ENCODE measurements at regions not wholly inside any gene's neighbourhood (a gene's known extent, or its start where the extent isn't known, plus 50 kb on each side); places are given as distances from the start of the nearest gene placed in this dataset.

GRCh38 chr5:107282061-107282460, 388.7 kb downstream of the EFNA5 start:
- H3K4me1 Mint-ChIP-seq: peaks cover 2 to 5% of the 10 kb centered on the region in 2 experiments; a peak in 3 of 4 replicates

More at GRCh38 chr5:107282061-107282460, 388.7 kb downstream of the EFNA5 start:
- no peak overlapping the region for H3K23ac ChIP-seq (ENCODE audit: insufficient read length, low read depth, low read length)
- H2BK20ac ChIP-seq (ENCODE audit: low read depth, low read length, poor library complexity, severe bottlenecking): no peak overlapping the region
- H3T11ph ChIP-seq (ENCODE audit: low read length): no peak overlapping the region
- no peak overlapping the region for H3K4me2 ChIP-seq (ENCODE audit: insufficient read depth, insufficient read length, low read length)
- no peaks in the 10 kb centered on the region for H3K79me1 ChIP-seq (ENCODE audit: insufficient read depth, low read depth, low read length, poor library complexity, severe bottlenecking)
- H4K5ac ChIP-seq (ENCODE audit: insufficient read length, low read depth, low read length): no peak overlapping the region
- no peak overlapping the region for H2BK15ac ChIP-seq (ENCODE audit: low read depth, low read length)
- H4K8ac ChIP-seq (replicated peaks; ENCODE audit: insufficient read length, low read depth, low read length): no peak overlapping the region
- H3K27me3 ChIP-seq (ENCODE audit: insufficient read depth, low read length): no peaks in the 10 kb centered on the region
- H3K9ac ChIP-seq (ENCODE audit: extremely low read depth, insufficient read length, low read length): no peak overlapping the region
- no peak overlapping the region for H3K4ac ChIP-seq (ENCODE audit: low read depth, low read length)
- H3K14ac ChIP-seq (ENCODE audit: insufficient read depth, low read length): no peak overlapping the region
- Mint-ChIP-seq H3K36me3 (ENCODE audit: insufficient read depth in 1 of 3, low read depth in 3 of 3) (no peaks in the 10 kb centered on the region), H3K4me3 (no peak overlapping the region), H3K27ac (no peak overlapping the region), H3K27me3 (ENCODE audit: low read depth) (no peaks in the 10 kb centered on the region), H3K9me3 (no peaks in the 10 kb centered on the region)
- H3K18ac ChIP-seq (ENCODE audit: insufficient read length, low read depth, low read length): no peak overlapping the region
- no peaks in the 10 kb centered on the region for H3K23me2 ChIP-seq (ENCODE audit: insufficient read length, low read depth, low read length, poor library complexity, severe bottlenecking)
- no peak overlapping the region for H2BK5ac ChIP-seq (ENCODE audit: insufficient read length, low read length)
- H2BK120ac ChIP-seq (ENCODE audit: low read depth, low read length, poor library complexity, severe bottlenecking): no peak overlapping the region
- H4K91ac ChIP-seq (ENCODE audit: insufficient read length, low read depth, low read length): no peak overlapping the region
- H4K20me1 ChIP-seq (ENCODE audit: control insufficient read depth, insufficient read depth, insufficient read length): no peaks in the 10 kb centered on the region
- no peak overlapping the region for H3K27ac ChIP-seq (ENCODE audit: insufficient read length, low read depth, low read length)
- no peak for TF ChIP-seq CTCF (conservative IDR thresholded peaks at IDR 0.05)
- H3K56ac ChIP-seq (ENCODE audit: insufficient read length, low read depth, low read length): no peak overlapping the region
- H2AK5ac ChIP-seq (ENCODE audit: insufficient read length, low read length): no peak overlapping the region
- H2BK12ac ChIP-seq (ENCODE audit: insufficient read length, low read depth, low read length): no peak overlapping the region
- no peak for DNase-seq
- H3K9me3 ChIP-seq (ENCODE audit: control insufficient read depth, low read depth, low read length): no peaks in the 10 kb centered on the region
- no peak overlapping the region for H2AFZ ChIP-seq (ENCODE audit: low read length)
- no CpG with 5 or more reads among the region's 2 CpGs for WGBS (ENCODE audit: extremely low coverage, insufficient read length, low lambda C conversion rate)
- H3K79me2 ChIP-seq (ENCODE audit: insufficient read depth, low read length): no peaks in the 10 kb centered on the region
- no peaks in the 10 kb centered on the region for H3K4me1 ChIP-seq (ENCODE audit: insufficient read depth, low read length)
